HEK293 (cell line): ENCODE measurements at regions not wholly inside any gene's neighbourhood (a gene's known extent, or its start where the extent isn't known, plus 50 kb on each side); places are given as distances from the start of the nearest gene placed in this dataset.
A peak's percentile ranks its signal among the peaks of the same experiment; 100 is the strongest.

Experiments used
- CTCF ChIA-PET: fragments of 350-600 bp; formaldehyde crosslinking; extraction: SDS; loops from one replicate; lab custom pipeline; 2021; ENCODE audit warnings: antibody characterized with exemption; lab: Yijun Ruan, JAX
- POLR2A ChIA-PET: fragments of 300-600 bp; formaldehyde crosslinking; extraction: SDS; loops from one replicate; lab custom pipeline; 2020; ENCODE audit warnings: antibody characterized with exemption, inconsistent platforms; lab: Yijun Ruan, JAX
- H3K27ac ChIP-seq: fragments of 200-500 bp; sonication (Bioruptor generic); 2 replicates; pipeline ENCODE4 v1.5.1; 2014; ENCODE audit warnings: low read depth, low read length, control low read depth, inconsistent platforms; ENCODE audit errors: extremely low read depth
- H3K36me3 ChIP-seq, 2 experiments: fragments of 200-500 bp in 1 of 2; sonication (Bioruptor generic) in 1 of 2; 1 replicate in 1 of 2; 2 replicates in 1 of 2; pipeline ENCODE4 v1.5.1; 2014 to 2017; ENCODE audit warnings: inconsistent platforms in 2 of 2, low read length in 2 of 2; ENCODE audit not compliant: control insufficient read depth in 2 of 2, insufficient read depth in 1 of 2
- H3K4me1 ChIP-seq: fragments of 200-500 bp; sonication (Bioruptor generic); 2 replicates; pipeline ENCODE4 v1.5.1; 2014; ENCODE audit warnings: mild to moderate bottlenecking, low read length, inconsistent platforms; ENCODE audit not compliant: control insufficient read depth, insufficient read depth
- H3K4me3 ChIP-seq: 2 replicates; pipeline ENCODE4 v1.5.1; 2011; ENCODE audit warnings: low read depth, mild to moderate bottlenecking, control low read depth, low read length, moderate library complexity
- H3K9me3 ChIP-seq: fragments of 200-500 bp; sonication (Bioruptor generic); 2 replicates; pipeline ENCODE4 v1.5.1; 2014; ENCODE audit warnings: low read depth, low read length, inconsistent platforms; ENCODE audit not compliant: control insufficient read depth, insufficient read depth
- ELK4 ChIP-seq: IDR thresholded peaks from 2 replicates; pipeline ENCODE4 v1.6.1; 2011; ENCODE audit warnings: mild to moderate bottlenecking, low read depth, low read length, borderline replicate concordance
- REPIN1 ChIP-seq: fragments of 450-650 bp; formaldehyde crosslinking; IDR thresholded peaks from 2 replicates; pipeline ENCODE4 v1.5.1; 2017; ENCODE audit warnings: missing biosample characterization, missing genetic modification characterization, low read depth
- SCRT2 ChIP-seq: fragments of 450-650 bp; formaldehyde crosslinking; IDR thresholded peaks from 2 replicates; pipeline ENCODE4 v1.5.1; 2016; ENCODE audit warnings: missing biosample characterization, missing genetic modification characterization
- YY1 ChIP-seq: fragments of 450-650 bp; formaldehyde crosslinking; IDR thresholded peaks from 2 replicates; pipeline ENCODE4 v1.5.1; 2018; ENCODE audit warnings: missing biosample characterization, missing genetic modification characterization
- ZBTB17 ChIP-seq: fragments of 450-650 bp; formaldehyde crosslinking; IDR thresholded peaks from 2 replicates; pipeline ENCODE4 v1.5.1; 2016; ENCODE audit warnings: missing biosample characterization, missing genetic modification characterization
- ZNF146 ChIP-seq: fragments of 450-650 bp; formaldehyde crosslinking; IDR thresholded peaks from 2 replicates; pipeline ENCODE4 v1.5.1; 2016; ENCODE audit warnings: missing biosample characterization, missing genetic modification characterization
- ZNF155 ChIP-seq: fragments of 450-650 bp; formaldehyde crosslinking; IDR thresholded peaks from 2 replicates; pipeline ENCODE4 v1.5.1; 2016; ENCODE audit warnings: missing biosample characterization, missing genetic modification characterization
- ZNF23 ChIP-seq: fragments of 450-650 bp; formaldehyde crosslinking; IDR thresholded peaks from 2 replicates; pipeline ENCODE4 v1.5.1; 2016; ENCODE audit warnings: missing biosample characterization, missing genetic modification characterization, borderline replicate concordance
- ZNF302 ChIP-seq: fragments of 450-650 bp; formaldehyde crosslinking; IDR thresholded peaks from 2 replicates; pipeline ENCODE4 v1.5.1; 2016; ENCODE audit warnings: missing biosample characterization, missing genetic modification characterization, low read depth
- ZNF341 ChIP-seq: fragments of 450-650 bp; formaldehyde crosslinking; IDR thresholded peaks from 2 replicates; pipeline ENCODE4; 2016; ENCODE audit warnings: low read depth, missing biosample characterization, missing genetic modification characterization
- ZNF518A ChIP-seq: fragments of 450-650 bp; formaldehyde crosslinking; conservative IDR thresholded peaks from 2 replicates; pipeline ENCODE4 v1.5.1; 2016; ENCODE audit warnings: low read depth, missing biosample characterization, missing genetic modification characterization
- ZNF549 ChIP-seq: fragments of 450-650 bp; IDR thresholded peaks from 2 replicates; pipeline ENCODE4 v1.5.1; 2018; ENCODE audit warnings: missing biosample characterization, missing genetic modification characterization, mild to moderate bottlenecking, inconsistent platforms, moderate library complexity
- ZNF580 ChIP-seq: fragments of 450-650 bp; formaldehyde crosslinking; IDR thresholded peaks from 2 replicates; pipeline ENCODE4 v1.5.1; 2016; ENCODE audit warnings: missing biosample characterization, missing genetic modification characterization
- ZNF660 ChIP-seq: fragments of 450-650 bp; IDR thresholded peaks from 2 replicates; pipeline ENCODE4 v1.5.1; 2018; ENCODE audit warnings: missing biosample characterization, mild to moderate bottlenecking, missing genetic modification characterization
- ZNF670 ChIP-seq: fragments of 450-650 bp; formaldehyde crosslinking; IDR thresholded peaks from 2 replicates; pipeline ENCODE4 v1.5.1; 2016; ENCODE audit warnings: missing biosample characterization, missing genetic modification characterization, low read depth

- H3K4me3 ChIP-seq = no peak overlapping the region
- CTCF ChIA-PET = no interaction called here
- no peak overlapping the region for H3K27ac ChIP-seq
- no peaks in the 10 kb centered on the region for H3K36me3 ChIP-seq
- TF ChIP-seq ELK4 = peak; percentile 53; the same call in 1 of the 2 replicates
- no peak for TF ChIP-seq SCRT2 (tag by site-specific recombination)
- no peaks in the 10 kb centered on the region for H3K4me1 ChIP-seq
- POLR2A ChIA-PET = no interaction called here
- H3K9me3 ChIP-seq = no peaks in the 10 kb centered on the region
These were observed 1596.3 kb downstream of the PCDH9 start for GRCh38 chr13:65633806-65634205.

- Histone ChIP-seq H3K4me1 (no peaks in the 10 kb centered on the region), H3K27ac (no peak overlapping the region), H3K4me3 (no peak overlapping the region), H3K9me3 (no peaks in the 10 kb centered on the region)
- ChIA-PET POLR2A (no interaction called here), CTCF (interaction anchor here (0.6 to 0.7 kb wide), 2 partner anchors 327 to 636 kb away, joined by 3 to 4 read pairs; no protein-coding TSS in a partner anchor)
- TF ChIP-seq ZNF155 (tag by site-specific recombination) (no peak), ZBTB17 (tag by site-specific recombination) (no peak), ZNF23 (tag by site-specific recombination) (no peak), ZNF302 (tag by site-specific recombination) (no peak), ZNF341 (no peak), YY1 (no peak), ZNF549 (tag by site-specific recombination) (no peak), ZNF146 (no peak)
- TF ChIP-seq, all 188 proteins: peak for 0
- H3K36me3 ChIP-seq = no peaks in the 10 kb centered on the region
These were observed 1599.1 kb downstream of the PCDH9 start for GRCh38 chr13:65631078-65631477.

- no peak overlapping the region for H3K4me3 ChIP-seq
- TF ChIP-seq ZNF580 (tag by site-specific recombination) (no peak), ZNF660 (no peak), ZNF518A (tag by site-specific recombination) (no peak), ZNF670 (tag by site-specific recombination) (no peak), REPIN1 (no peak)
- TF ChIP-seq, all 188 proteins: peak for 0
- no peaks in the 10 kb centered on the region for H3K9me3 ChIP-seq
- H3K4me1 ChIP-seq = no peaks in the 10 kb centered on the region
- no peak overlapping the region for H3K27ac ChIP-seq
- POLR2A ChIA-PET = no interaction called here
- no peaks in the 10 kb centered on the region for H3K36me3 ChIP-seq
- CTCF ChIA-PET = interaction anchor here (0.7 to 0.9 kb wide), 2 partner anchors 8 to 427 kb away, joined by 3 to 4 read pairs; no protein-coding TSS in a partner anchor
These were observed 1600.2 kb downstream of the PCDH9 start for GRCh38 chr13:65629926-65630325.
